Fibroblast of skin of right quadriceps (primary cell): ENCODE measurements at regions not wholly inside any gene's neighbourhood (a gene's known extent, or its start where the extent isn't known, plus 50 kb on each side); places are given as distances from the start of the nearest gene placed in this dataset.

Source experiments
- DNase-seq: peaks from one replicate; pipeline ENCODE4 v3.0.0-alpha.2; 2013

- DNase-seq: peak; percentile 42
Measured at GRCh38 chr9:80175286-80176150, 603.8 kb downstream of the TLE4 start.

- DNase-seq: no peak
Measured at GRCh38 chr9:80163889-80164288, 592.1 kb downstream of the TLE4 start.

GRCh38 chr9:80158554-80159170 is 586.9 kb downstream of the TLE4 start:
- no peak for DNase-seq

- DNase-seq: no peak
Measured at GRCh38 chr9:80158131-80158530, 586.4 kb downstream of the TLE4 start.

GRCh38 chr9:80157561-80157983 is 585.8 kb downstream of the TLE4 start:
- peak; percentile 38 for DNase-seq

GRCh38 chr9:80156756-80157472 is 585.1 kb downstream of the TLE4 start:
- DNase-seq: no peak

- DNase-seq: no peak
Measured at GRCh38 chr9:80156262-80156661, 584.5 kb downstream of the TLE4 start.

GRCh38 chr9:80147866-80148265 is 576.1 kb downstream of the TLE4 start:
- DNase-seq: no peak

GRCh38 chr9:80146466-80146865 is 574.7 kb downstream of the TLE4 start:
- peak; percentile 10 for DNase-seq

- no peak for DNase-seq
Measured at GRCh38 chr9:80144856-80145255, 573.1 kb downstream of the TLE4 start.

- no peak for DNase-seq
Measured at GRCh38 chr9:80144406-80144805, 572.6 kb downstream of the TLE4 start.

GRCh38 chr9:80143899-80144298 is 572.1 kb downstream of the TLE4 start:
- DNase-seq: no peak

- no peak for DNase-seq
Measured at GRCh38 chr9:80134487-80134886, 562.7 kb downstream of the TLE4 start.

GRCh38 chr9:80131627-80132026 is 559.9 kb downstream of the TLE4 start:
- no peak for DNase-seq

- no peak for DNase-seq
Measured at GRCh38 chr9:80127920-80128319, 556.2 kb downstream of the TLE4 start.

- no peak for DNase-seq
Measured at GRCh38 chr9:80125731-80126264, 554.0 kb downstream of the TLE4 start.

GRCh38 chr9:80117031-80117430 is 545.3 kb downstream of the TLE4 start:
- no peak for DNase-seq

- no peak for DNase-seq
Measured at GRCh38 chr9:80114241-80114640, 542.5 kb downstream of the TLE4 start.

GRCh38 chr9:80107931-80108660 is 536.3 kb downstream of the TLE4 start:
- no peak for DNase-seq

GRCh38 chr9:80097476-80097875 is 525.7 kb downstream of the TLE4 start:
- no peak for DNase-seq

- no peak for DNase-seq
Measured at GRCh38 chr9:80094176-80094771, 522.5 kb downstream of the TLE4 start.

GRCh38 chr9:80093695-80094094 is 521.9 kb downstream of the TLE4 start:
- no peak for DNase-seq
